GM21576 (cell line): ENCODE measurements at regions not wholly inside any gene's neighbourhood (a gene's known extent, or its start where the extent isn't known, plus 50 kb on each side); places are given as distances from the start of the nearest gene placed in this dataset.
"Not testable (repeated sequence)": the region's sequence is repeated elsewhere in the genome, so short reads cannot be mapped to it uniquely, and the experiment has no call there.

ENCODE experiments used
- ATAC-seq: cut with Tn5 transposase; IDR thresholded peaks from one replicate; pipeline ENCODE4 v1.9.1; 2021; ENCODE audit warnings: mild to moderate bottlenecking, moderate library complexity; ENCODE audit not compliant: unreplicated experiment

DNA sequence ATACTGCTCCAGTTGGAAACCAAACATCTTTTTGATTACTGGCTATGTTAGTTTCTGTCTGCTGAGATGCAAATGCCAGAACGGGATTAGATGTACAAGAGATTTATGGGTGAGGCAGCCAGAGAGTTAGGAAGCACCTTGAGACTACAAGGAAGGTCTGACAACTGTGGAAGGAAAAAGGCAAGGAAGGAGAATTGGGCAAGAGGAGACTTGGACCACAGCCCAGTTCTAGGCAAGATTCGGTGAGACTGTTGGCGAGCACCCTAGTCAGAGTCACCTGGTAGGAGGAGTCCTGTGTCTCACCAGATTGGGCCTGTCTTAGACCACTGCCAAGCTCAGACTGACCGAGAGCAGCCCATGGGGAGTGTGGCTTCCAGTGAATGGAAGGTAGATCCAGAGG is 91.8 kb upstream of the F13A1 start:
- no peak for ATAC-seq

DNA sequence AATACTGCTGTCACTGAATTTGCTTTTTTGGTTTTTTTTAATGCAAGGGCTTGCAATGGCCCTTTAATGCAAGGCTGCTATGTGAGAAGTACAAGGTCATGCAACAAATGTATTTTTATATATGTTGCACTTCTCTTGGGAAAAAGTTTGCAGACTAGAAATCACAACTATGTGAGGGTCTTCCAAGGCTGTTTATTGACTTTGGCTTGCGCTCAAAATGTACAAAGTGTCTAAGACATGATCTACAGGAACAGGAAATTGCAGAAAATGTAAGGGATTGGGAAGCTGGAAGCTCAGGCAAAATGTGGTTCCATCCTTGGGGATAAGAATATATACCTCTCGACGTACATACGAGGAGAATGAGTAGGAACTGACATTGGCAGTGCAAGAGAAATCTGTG is 92.2 kb upstream of the F13A1 start:
- ATAC-seq: no peak

DNA sequence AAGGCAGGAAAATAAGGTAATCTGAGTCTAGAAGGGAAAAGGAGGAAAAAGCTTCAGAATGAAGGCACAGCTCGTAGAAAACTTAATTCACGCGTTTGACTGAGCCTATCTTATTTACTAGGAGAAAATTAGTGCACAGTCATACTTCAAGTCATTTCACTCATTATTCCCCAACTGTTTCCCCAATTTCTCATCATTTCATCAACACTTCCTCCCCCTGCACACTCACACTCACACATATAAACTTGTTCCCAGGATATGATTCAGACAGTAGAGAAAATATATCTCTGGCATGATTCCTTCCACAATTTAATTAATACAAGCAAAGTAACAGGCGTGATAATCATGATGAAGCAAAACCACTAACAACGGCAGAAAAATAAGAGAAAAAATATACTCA is 94.5 kb upstream of the F13A1 start:
- ATAC-seq: no peak

DNA sequence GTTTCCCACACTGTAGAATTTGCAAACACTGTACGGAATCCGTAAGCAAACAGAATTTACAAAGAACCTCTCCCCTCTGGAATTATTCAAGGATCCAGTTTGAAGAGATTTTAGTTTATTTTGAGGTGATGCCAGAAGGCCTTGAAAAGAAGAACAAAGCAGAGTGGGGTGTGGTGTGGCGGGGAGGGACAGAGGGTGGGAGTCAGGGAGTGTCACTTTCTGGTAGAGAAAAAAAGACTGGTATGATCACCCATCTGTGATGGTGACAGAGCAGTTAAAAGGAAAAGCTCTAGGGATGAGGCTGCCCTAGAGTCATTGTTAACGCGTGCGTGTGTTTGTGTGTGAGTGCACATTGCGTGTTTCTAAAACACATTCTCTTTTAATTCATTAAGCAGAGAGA is 97.0 kb upstream of the F13A1 start:
- no peak for ATAC-seq

DNA sequence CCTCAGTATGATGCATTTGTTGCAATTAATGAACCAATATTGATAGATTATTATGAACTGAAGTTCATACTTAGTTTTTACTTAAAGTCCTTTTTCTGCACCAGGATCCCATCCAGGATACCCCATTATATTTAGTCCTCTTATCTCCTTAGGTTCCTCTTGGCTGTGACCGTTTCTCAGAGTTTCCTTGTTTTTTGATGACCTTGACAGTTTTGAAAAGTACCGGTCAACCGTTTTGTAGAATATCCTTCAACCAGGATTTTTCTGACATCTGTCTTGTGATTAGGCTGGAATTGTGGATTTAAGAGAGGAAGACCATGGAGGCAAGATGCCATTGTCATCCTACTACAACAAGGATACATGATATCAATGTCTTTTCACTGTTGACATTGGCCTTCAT is 98.0 kb upstream of the F13A1 start:
- ATAC-seq: no peak

DNA sequence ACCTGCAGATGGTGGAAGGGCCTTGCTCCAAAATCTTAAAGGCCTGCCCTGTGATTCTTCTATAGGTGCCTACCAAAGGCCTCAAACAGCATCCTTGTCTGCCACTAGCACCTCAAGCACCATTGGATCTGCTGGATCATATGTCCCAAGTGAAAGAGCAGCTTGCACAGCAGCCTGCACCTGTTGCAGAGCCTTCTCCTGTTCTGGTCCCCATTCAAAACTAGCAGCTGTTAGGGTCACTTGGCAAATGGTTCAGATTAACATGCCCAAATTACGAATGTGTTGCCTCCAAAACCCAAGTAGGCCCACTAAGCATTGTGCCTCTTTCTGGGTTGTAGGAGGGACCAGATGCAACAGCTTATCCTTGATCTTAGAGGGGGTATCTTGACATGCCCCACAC is 99.6 kb upstream of the F13A1 start:
- ATAC-seq: no peak

DNA sequence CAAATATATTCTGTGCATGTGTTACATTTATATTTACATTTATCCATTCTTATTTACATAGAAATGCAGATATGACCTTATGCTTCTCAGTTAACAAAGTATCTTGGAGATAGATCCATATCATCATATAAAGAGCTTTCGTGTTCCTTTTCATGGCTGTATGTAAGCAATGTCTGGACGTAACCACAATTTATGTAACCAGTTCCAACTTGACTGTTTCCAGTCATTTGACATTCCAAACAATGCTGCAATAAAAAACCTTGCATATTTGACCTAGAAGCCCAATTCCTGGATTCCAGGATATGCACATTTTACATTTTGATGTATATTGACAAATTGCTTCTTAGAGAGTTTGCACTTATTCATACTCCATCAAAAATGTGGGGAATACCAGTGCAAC is 113.7 kb upstream of the F13A1 start:
- no peak for ATAC-seq

DNA sequence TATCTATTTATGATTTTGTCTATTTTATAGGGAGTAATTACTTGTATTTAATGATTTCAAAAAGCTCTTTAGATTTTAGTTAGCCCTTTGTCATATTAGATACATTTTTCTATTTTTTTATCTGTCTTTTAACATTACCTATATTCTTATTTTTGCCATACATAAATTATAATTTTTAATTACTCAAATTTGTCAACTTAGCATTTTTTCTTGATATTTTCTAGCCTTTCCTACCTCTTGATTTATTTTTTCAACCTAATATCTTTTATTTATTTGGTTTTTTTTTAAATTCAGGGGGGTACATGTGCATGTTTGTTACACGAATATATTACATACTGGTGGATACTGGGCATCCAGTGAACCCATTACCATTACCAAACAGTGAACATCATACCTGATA is 114.3 kb upstream of the F13A1 start:
- no peak for ATAC-seq

DNA sequence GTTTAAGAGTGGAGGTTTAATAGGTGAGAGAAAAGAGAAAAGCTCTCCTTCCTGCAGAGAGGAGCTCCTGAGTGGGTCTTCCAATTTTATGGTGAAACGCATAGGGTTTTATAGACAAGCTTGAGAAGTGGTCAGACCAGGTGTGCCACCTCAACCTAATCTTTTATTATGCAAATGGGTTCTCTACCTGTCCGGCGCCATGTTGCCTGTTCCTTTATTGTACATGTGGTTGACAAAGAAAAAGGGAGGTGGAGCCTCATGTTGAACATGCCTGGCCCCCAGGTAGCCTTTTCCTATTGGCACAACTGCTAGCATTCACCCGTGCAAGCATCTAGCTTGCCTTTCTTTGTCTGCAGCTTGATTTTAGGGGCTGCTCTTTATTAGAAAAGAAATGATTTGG is 115.9 kb upstream of the F13A1 start:
- no peak for ATAC-seq

DNA sequence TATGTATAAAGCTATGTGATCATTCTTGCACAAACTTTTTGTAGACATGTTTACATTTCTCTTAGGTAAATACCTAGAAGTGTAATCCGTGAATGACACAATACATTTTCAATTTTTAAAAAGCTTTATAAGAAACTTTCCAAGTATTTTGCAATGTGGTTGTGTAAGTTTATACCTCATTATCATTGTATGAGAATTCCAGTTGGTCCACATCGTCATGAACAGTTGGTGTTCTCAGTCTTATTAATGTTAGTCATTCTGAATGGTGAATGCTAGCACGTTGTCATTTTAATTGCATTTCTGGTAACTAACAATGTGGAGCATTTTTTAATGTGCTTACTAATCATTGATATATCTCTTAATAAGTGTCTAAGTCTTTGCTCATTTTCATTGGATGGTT is 116.5 kb upstream of the F13A1 start:
- no peak for ATAC-seq

DNA sequence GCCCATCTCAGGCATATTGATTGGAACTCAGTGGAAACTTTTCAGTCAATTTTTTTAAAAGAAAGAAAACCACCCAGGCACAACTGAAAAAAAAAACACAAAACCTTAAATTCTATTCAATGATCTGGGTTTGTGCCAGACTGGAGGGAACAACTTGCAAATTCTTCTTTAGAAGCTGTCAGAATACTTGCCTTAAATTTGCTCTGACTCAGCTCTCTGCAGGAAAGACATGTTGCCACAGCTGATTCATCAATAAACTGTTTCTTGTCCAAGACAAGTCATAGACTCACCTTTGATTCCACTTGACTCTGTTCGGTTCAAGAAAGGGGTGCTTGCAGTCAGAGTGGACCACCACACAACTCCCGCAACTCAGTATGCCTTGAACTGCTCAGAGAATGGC is 117.8 kb upstream of the F13A1 start:
- ATAC-seq: no peak

DNA sequence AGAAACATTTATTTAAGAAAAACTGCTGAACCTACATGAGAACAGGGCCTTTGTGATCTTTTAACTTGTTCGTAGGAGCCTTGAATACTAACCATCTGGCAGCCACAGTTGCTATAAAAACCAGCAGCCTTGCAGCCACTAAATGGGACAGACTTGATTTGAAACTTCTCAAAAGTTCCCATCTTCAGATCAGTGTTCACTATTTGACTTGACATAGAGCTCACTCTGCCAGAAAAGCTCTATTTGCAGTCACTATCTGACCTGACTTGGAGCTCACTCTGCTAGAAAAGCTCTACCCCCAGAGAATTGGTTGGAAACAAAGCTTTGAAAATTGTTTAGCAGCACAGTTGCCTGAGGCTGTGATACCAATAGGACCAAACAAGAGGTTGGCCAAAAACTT is 119.3 kb upstream of the F13A1 start:
- ATAC-seq: no peak

DNA sequence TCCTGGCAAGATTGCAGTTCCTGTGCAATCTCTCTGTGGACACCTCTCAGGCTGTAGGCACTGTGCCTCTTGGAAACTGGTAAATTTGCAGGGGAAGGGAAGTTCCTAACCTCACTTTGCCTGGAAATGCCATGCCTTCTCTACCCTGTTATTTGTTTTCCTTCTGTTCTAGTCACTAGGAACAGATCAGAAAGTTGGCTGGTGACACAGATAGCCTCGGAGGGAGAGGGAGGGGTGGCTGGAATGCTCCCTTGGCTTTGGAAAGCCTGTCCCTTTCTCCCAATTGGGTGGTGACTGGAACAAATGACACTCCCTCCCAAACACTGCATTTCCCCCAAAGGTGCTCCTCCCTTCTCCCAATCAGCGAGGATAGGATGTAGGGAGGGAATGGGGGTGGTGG is 131.5 kb upstream of the F13A1 start:
- ATAC-seq: no peak

DNA sequence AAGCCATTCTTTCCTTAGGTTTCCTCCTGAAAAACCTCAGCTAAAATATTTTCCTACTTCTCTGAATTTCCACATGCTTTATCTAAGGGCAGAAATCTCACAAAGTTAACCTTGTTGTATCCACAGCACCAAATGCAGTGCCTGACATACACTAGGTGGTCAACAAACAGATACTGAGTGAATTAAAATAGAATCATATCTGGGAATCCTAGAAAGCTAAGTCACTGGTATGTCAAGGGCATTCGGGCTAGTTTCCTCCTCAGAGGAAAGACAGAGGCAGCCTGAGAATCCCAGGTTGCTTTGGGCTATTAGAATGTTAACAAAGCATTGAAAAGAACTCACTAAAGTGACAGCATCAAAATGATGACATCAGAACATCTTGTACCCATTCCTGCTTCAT is 132.7 kb upstream of the F13A1 start:
- no peak for ATAC-seq

DNA sequence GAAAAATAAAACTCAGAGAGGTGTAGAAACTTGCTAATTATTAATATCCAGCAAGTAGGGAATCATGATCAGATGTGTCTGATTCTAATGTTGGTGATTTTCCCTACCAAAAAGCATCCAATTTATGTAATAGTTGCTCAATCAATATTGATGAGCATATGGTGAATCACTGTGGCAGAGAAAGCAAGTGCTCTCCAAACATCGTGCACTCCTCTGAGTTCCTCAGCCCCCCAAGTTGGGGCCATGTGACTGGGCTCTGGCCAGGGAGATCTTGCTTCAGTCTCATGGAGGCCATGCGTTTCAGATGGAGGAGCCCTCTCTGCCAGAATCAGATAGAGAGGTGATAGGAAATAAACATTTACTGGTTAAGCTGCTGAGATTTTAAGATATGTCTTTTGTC is 133.2 kb upstream of the LY86 start:
- no peak for ATAC-seq

DNA sequence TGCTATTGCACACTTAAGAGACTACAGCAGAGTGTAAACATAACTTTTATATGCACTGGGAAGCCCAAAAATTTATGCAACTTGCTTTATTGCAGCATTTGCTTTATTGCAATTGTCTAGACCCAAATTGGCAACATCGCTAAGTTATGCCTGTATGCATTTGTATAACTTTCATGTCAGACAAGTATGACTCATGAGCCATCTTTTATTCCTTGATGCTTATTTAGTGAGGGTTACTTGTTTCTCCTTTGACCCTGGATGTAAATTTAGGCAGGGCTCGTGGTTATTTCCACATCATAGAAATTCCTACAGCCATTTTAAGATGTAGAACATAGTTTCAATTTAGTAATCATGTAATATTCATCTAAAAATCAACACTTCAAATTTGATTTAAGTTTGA is 130.3 kb upstream of the LY86 start:
- no peak for ATAC-seq

DNA sequence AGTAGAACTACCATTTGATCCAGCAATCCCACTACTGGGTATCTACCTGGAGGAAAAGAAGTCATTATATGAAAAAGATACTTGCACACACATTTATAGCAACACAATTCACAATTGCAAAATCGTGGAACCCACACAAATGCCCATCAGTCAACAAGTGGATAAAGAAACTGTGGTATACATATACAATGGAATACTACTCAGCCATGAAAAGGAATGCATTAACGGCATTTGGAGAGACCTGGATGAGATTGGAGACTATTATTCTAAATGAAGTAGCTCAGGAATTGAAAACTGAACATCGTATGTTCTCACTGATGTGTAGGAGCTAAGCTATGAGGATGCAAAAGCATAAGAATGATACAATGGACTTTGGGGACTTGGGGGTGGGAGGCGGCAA is 128.6 kb upstream of the LY86 start:
- not testable (repeated sequence) for ATAC-seq

DNA sequence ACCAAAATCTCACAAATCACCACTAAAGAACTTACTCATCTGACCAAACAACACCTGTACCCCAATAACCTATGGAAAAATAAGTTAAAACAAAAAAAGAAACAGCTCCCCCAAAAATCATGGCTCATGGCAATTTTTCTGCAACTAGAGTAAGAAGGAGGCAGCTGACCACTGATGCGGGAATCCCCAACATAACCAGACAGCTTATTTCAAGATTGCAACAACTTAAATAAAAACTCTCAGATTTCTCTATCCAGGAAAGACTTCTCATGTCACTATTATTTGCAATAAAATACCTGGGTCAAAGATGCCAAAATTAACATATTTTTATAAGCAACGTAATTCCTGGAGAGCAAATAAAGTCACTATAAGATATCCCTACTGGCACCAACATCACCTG is 128.1 kb upstream of the LY86 start:
- ATAC-seq: no peak

DNA sequence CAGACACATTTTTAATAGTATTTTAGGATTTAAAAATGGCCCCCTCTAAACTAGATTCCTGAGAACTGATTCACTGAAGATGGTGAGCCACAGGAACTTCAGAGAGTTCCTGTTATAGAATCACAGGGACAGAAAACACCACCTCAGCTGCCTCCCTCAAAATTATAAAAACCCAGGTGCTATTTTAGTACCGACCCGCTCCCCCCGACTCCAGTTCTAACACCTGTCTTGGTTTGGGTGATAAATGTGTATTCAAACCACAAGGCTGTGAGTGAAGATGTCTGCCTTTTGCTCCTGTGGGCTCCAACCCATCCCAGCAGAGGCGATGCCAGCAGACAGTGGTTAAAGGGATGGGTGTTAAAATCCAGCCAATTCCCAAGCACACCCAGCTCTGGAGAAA is 127.4 kb upstream of the LY86 start:
- no peak for ATAC-seq

DNA sequence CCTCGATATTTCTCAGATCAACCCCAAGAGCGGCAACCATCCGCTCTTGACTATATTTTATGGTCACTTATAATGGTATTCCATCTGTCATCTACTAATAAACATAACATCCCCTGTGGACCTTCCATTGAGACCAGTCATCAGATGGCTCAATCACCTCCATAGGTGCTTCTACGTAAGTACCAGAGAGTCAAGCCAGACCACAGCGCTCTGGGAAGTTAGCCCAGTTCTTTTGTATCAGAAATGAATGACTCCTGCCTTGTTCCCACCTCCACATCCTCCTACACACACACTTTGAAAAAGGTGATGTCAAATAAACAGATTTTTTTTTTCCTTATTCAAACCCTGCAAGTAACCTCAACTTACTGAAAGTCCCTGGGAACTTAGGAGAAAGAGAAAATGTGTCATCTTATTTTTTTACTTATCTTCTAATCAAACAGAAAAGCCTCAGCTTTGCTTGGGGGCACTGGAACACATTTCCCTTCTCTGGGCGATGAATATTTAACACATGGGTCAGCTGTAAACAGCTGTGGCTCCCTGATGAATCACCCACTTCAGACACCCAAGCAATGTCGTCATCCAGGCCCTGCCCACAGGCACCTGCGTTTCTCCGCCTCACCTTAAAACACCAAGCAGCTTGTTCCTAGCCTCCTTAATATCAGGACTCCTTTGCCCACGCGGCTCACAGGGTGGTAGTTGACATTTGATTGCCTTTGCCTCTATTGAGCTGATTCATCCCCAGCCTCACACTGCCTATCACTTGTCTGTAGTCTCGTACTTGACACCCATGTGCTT is 121.4 kb upstream of the LY86 start:
- ATAC-seq: no peak

DNA sequence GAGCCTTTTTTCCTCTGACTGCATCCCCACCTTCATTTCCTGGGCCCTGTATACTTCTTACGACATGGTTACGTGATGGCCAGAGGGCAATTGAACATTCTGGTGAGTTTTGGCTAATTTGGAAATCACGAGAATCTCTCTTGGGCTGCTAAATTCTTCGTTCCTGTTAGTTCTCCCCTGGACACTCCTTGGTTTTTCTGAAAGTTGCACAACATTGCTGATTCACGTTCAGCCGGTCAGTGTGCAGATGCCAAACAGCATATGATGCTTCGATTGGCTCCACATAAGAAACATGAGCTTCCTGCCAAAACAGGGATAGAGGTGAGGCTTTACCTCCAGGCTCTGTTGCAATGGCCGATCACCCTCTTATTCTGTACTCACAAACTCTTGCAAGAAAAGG is 119.4 kb upstream of the LY86 start:
- ATAC-seq: no peak

DNA sequence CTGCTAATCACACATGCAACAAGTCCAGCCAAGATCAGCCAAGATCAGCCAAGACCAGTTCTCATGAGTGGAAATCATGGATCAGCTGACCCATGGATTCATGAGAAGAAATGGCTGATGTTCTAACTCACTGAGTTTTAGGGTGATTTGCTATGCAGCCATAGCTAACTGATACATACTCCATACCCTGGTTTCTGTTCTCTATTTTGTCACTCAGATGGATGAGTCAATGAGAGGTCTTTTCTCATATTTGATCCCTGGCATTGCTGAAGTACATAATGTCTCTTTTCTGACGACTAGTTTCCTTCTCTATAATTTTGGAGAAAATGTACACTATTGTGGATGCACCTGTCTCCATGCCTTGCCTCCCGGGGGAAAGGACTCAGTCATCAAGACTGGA is 118.4 kb upstream of the LY86 start:
- ATAC-seq: no peak

DNA sequence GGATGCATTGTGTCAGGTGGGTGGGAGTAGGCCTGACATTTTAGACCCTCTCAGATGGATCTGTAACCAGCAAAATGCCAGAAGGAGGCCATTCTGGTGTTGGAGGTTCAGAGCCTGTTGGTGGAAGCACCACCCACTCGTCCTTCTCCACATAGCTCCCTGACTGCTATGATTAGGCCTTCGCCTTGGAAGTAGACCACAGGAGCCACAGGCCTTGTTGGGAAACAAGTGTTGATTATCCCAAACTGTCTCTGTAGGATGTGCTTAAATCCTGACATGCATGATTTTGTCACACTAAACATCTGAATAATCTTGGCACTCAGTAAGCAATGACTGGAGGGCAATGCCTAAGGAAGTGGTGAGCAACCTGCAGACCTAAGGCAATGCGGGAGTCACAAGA is 117.2 kb upstream of the LY86 start:
- no peak for ATAC-seq
